ENCODE measurements at regions not wholly inside any gene's neighbourhood (a gene's known extent, or its start where the extent isn't known, plus 50 kb on each side); places are given as distances from the start of the nearest gene placed in this dataset.

- DNase-seq = no peak
Observed at GRCh38 chr22:25351631-25352293, 132.3 kb downstream of the CRYBB2 start.

- DNase-seq = no peak
Observed at GRCh38 chr22:25352294-25352680, 132.8 kb downstream of the CRYBB2 start.

GRCh38 chr22:25353516-25354445 lies 134.3 kb downstream of the CRYBB2 start:
- no peak for DNase-seq

GRCh38 chr22:25354456-25354855 lies 135.0 kb downstream of the CRYBB2 start:
- no peak for DNase-seq

- no peak for DNase-seq
Observed at GRCh38 chr22:25357132-25357455, 137.7 kb downstream of the CRYBB2 start.

- DNase-seq = no peak
Observed at GRCh38 chr22:25357606-25358420, 138.4 kb downstream of the CRYBB2 start.

GRCh38 chr22:25358421-25359170 lies 139.2 kb downstream of the CRYBB2 start:
- no peak for DNase-seq

GRCh38 chr22:25359601-25360261 lies 140.3 kb downstream of the CRYBB2 start:
- DNase-seq = no peak

- no peak for DNase-seq
Observed at GRCh38 chr22:25360411-25360810, 141.0 kb downstream of the CRYBB2 start.

- DNase-seq = no peak
Observed at GRCh38 chr22:25360891-25361645, 141.6 kb downstream of the CRYBB2 start.

GRCh38 chr22:25361899-25362214 lies 142.4 kb downstream of the CRYBB2 start:
- no peak for DNase-seq

GRCh38 chr22:25362215-25362882 lies 142.9 kb downstream of the CRYBB2 start:
- DNase-seq = peak; percentile 49 to 70

GRCh38 chr22:25362883-25363240 lies 143.4 kb downstream of the CRYBB2 start:
- no peak for DNase-seq

GRCh38 chr22:25363474-25363873 lies 144.0 kb downstream of the CRYBB2 start:
- DNase-seq = no peak

GRCh38 chr22:25364281-25364680 lies 144.8 kb downstream of the CRYBB2 start:
- no peak for DNase-seq

- DNase-seq = no peak
Observed at GRCh38 chr22:25364736-25365241, 145.3 kb downstream of the CRYBB2 start.

GRCh38 chr22:25365491-25366261 lies 146.2 kb downstream of the CRYBB2 start:
- no peak for DNase-seq

- DNase-seq = no peak
Observed at GRCh38 chr22:25366408-25366807, 147.0 kb downstream of the CRYBB2 start.

- DNase-seq = no peak
Observed at GRCh38 chr22:25366876-25367466, 147.5 kb downstream of the CRYBB2 start.

- no peak for DNase-seq
Observed at GRCh38 chr22:25367756-25368155, 148.3 kb downstream of the CRYBB2 start.

Data from stimulated activated CD4-positive, alpha-beta T cell treated with anti-CD3 and anti-CD28 coated beads, Interleukin-4, amount 100 ng/mL, for 4 hours (primary cell).